ENCODE measurements at regions not wholly inside any gene's neighbourhood (a gene's known extent, or its start where the extent isn't known, plus 50 kb on each side); places are given as distances from the start of the nearest gene placed in this dataset.

GRCh38 chr13:48827709-48828108 is 148.0 kb upstream of the FNDC3A start:
- TF ChIP-seq EZH2 (IDR thresholded peaks at IDR 0.05; ENCODE audit: borderline replicate concordance, low read depth, low read length, poor library complexity, severe bottlenecking) (no peak), CTCF (conservative IDR thresholded peaks at IDR 0.05; ENCODE audit: low read depth, low read length) (no peak)
- no peak overlapping the region for H3K4me3 ChIP-seq (ENCODE audit: low read depth, low read length, poor library complexity, severe bottlenecking)
- no peak overlapping the region for H3K27ac ChIP-seq (ENCODE audit: low read depth, low read length, poor library complexity, severe bottlenecking)
- no peaks in the 10 kb centered on the region for H3K27me3 ChIP-seq (replicated peaks; ENCODE audit: insufficient read depth, low read depth, low read length, poor library complexity)
- CTCF ChIA-PET: interaction anchor here (0.7 kb wide), 1 partner anchor 57 kb away, joined by 3 read pairs; no protein-coding TSS in a partner anchor
- BruUV-seq (replicated peaks): no TSS peak
- POLR2A ChIA-PET (ENCODE audit: low non-redundant PET): no interaction called here
- no peaks in the 10 kb centered on the region for H3K9me3 ChIP-seq (ENCODE audit: low read depth, low read length, poor library complexity, severe bottlenecking)
- intact Hi-C loops (cut with micrococcal nuclease; ENCODE audit: unreplicated experiment): no loop called here
- no peaks in the 10 kb centered on the region for H3K36me3 ChIP-seq (ENCODE audit: insufficient read depth, low read length, poor library complexity, severe bottlenecking)
- DNase-seq (ENCODE audit: low spot score): no peak
- no peaks in the 10 kb centered on the region for H3K4me1 ChIP-seq (ENCODE audit: insufficient read depth, low read length, poor library complexity, severe bottlenecking)

DNA sequence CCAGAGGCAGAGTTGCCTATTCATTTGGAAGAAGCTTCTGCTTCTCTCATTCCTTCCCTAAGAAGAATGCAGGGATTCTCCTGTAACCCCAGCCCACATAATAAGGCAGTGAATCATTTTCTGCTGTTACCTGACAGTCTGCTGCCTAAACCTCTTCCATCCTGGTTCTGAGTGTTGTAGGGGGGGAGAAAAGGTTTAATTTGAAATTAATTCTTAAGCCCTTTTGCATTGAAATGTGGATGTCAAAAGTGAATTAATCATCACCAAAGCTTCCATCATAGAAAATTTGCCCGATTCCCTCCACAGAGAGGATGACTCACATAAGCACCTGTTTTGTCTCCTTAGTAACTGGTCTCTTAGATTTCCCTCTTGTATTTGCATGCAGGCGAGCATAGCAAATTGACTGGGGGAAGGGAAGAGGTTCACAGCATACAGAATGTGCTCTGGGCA is 146.7 kb upstream of the FNDC3A start:
- DNase-seq (ENCODE audit: low spot score): no peak
- H3K36me3 ChIP-seq (ENCODE audit: insufficient read depth, low read length, poor library complexity, severe bottlenecking): no peaks in the 10 kb centered on the region
- ChIA-PET CTCF (no interaction called here), POLR2A (ENCODE audit: low non-redundant PET) (no interaction called here)
- no peak overlapping the region for H3K4me3 ChIP-seq (ENCODE audit: low read depth, low read length, poor library complexity, severe bottlenecking)
- TF ChIP-seq EZH2 (IDR thresholded peaks at IDR 0.05; ENCODE audit: borderline replicate concordance, low read depth, low read length, poor library complexity, severe bottlenecking): no peak
- TF ChIP-seq CTCF (conservative IDR thresholded peaks at IDR 0.05; ENCODE audit: low read depth, low read length): no peak
- H3K27ac ChIP-seq (ENCODE audit: low read depth, low read length, poor library complexity, severe bottlenecking): no peak overlapping the region
- no TSS peak for BruUV-seq (replicated peaks)
- H3K9me3 ChIP-seq (ENCODE audit: low read depth, low read length, poor library complexity, severe bottlenecking): no peaks in the 10 kb centered on the region
- H3K27me3 ChIP-seq (replicated peaks; ENCODE audit: insufficient read depth, low read depth, low read length, poor library complexity): no peaks in the 10 kb centered on the region
- no peaks in the 10 kb centered on the region for H3K4me1 ChIP-seq (ENCODE audit: insufficient read depth, low read length, poor library complexity, severe bottlenecking)
- intact Hi-C loops (cut with micrococcal nuclease; ENCODE audit: unreplicated experiment): no loop called here

DNA sequence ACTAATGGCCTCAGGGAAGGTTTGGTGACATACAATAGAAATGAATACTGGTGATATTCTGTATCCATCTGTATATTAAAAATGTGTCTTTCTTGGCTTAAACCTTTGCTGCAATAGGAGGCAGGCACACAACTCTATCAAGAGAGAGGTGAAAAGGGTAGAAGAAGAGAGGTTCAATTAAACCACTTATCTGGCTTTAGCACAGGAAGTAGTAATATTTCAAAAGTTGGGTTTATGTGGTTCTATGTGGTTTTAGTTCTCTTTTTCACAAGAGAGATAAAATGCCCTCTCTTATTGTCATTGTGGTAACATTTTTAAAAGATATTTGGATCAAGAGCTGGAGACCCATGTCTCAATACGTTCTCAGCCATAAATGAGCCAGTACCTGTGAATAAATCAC is 146.2 kb upstream of the FNDC3A start:
- POLR2A ChIA-PET (ENCODE audit: low non-redundant PET): interaction anchor here (0.6 kb wide), 1 partner anchor 666 kb away, joined by 12 read pairs; the partner anchor contains the start of gene PHF11
- intact Hi-C loops (cut with micrococcal nuclease; ENCODE audit: unreplicated experiment): no loop called here
- Histone ChIP-seq H3K9me3 (ENCODE audit: low read depth, low read length, poor library complexity, severe bottlenecking) (no peaks in the 10 kb centered on the region), H3K27me3 (replicated peaks; ENCODE audit: insufficient read depth, low read depth, low read length, poor library complexity) (no peaks in the 10 kb centered on the region), H3K27ac (ENCODE audit: low read depth, low read length, poor library complexity, severe bottlenecking) (no peak overlapping the region), H3K4me1 (ENCODE audit: insufficient read depth, low read length, poor library complexity, severe bottlenecking) (no peaks in the 10 kb centered on the region), H3K36me3 (ENCODE audit: insufficient read depth, low read length, poor library complexity, severe bottlenecking) (no peaks in the 10 kb centered on the region), H3K4me3 (ENCODE audit: low read depth, low read length, poor library complexity, severe bottlenecking) (no peak overlapping the region)
- TF ChIP-seq EZH2 (IDR thresholded peaks at IDR 0.05; ENCODE audit: borderline replicate concordance, low read depth, low read length, poor library complexity, severe bottlenecking): no peak
- no peak for TF ChIP-seq CTCF (conservative IDR thresholded peaks at IDR 0.05; ENCODE audit: low read depth, low read length)
- CTCF ChIA-PET: no interaction called here
- BruUV-seq (replicated peaks): no TSS peak
- no peak for DNase-seq (ENCODE audit: low spot score)
